Liver (tissue), 7 donors: ENCODE measurements at regions not wholly inside any gene's neighbourhood (a gene's known extent, or its start where the extent isn't known, plus 50 kb on each side); places are given as distances from the start of the nearest gene placed in this dataset.
A peak's percentile ranks its signal among the peaks of the same experiment; 100 is the strongest.
"Not testable (repeated sequence)": the region's sequence is repeated elsewhere in the genome, so short reads cannot be mapped to it uniquely, and the experiment has no call there.

Source experiments
- DNase-seq: peaks from one replicate; pipeline ENCODE4 v3.0.0-alpha.2; 2017; ENCODE audit warnings: low spot score
- H3K27ac ChIP-seq, 2 donors: one replicate each; pipeline ENCODE4 v1.7.0; 2013; ENCODE audit warnings: inconsistent platforms in 2 of 2, low read length in 2 of 2, control low read depth in 1 of 2, low read depth in 1 of 2, mild to moderate bottlenecking in 1 of 2
- H3K27me3 ChIP-seq, 4 donors: one replicate each; pipeline versions ENCODE4 v1.6.1 to v1.7.0; 2013; ENCODE audit warnings: low read length in 3 of 4, inconsistent platforms in 1 of 4, mild to moderate bottlenecking in 1 of 4, moderate library complexity in 1 of 4; ENCODE audit not compliant: control insufficient read depth in 4 of 4, insufficient read depth in 4 of 4
- H3K36me3 ChIP-seq, 4 donors: one replicate each; pipeline versions ENCODE4 v1.6.1 to v1.7.0; 2013; ENCODE audit warnings: low read length in 3 of 4, mild to moderate bottlenecking in 3 of 4, low read depth in 1 of 4, moderate library complexity in 1 of 4; ENCODE audit not compliant: control insufficient read depth in 4 of 4, insufficient read depth in 3 of 4
- H3K4me1 ChIP-seq, 4 donors: one replicate each; pipeline versions ENCODE4 v1.6.1 to v1.7.0; 2013; ENCODE audit warnings: low read length in 3 of 4, mild to moderate bottlenecking in 3 of 4, moderate library complexity in 1 of 4; ENCODE audit not compliant: control insufficient read depth in 4 of 4, insufficient read depth in 4 of 4
- H3K4me3 ChIP-seq, 3 donors: one replicate each; pipeline versions ENCODE4 v1.6.1 to v1.7.0; 2013; ENCODE audit warnings: low read length in 3 of 3, control low read depth in 1 of 3, low read depth in 1 of 3, mild to moderate bottlenecking in 1 of 3
- H3K9ac ChIP-seq, 2 donors: one replicate each; pipeline ENCODE4 v1.7.0; 2013; ENCODE audit warnings: low read length in 2 of 2, mild to moderate bottlenecking in 2 of 2, moderate library complexity in 2 of 2, control low read depth in 1 of 2, low read depth in 1 of 2
- H3K9me3 ChIP-seq, 4 donors: one replicate each; pipeline versions ENCODE4 v1.6.1 to v1.7.0; 2013; ENCODE audit warnings: low read length in 3 of 4; ENCODE audit not compliant: control insufficient read depth in 4 of 4
- EGR1 ChIP-seq, 2 donors: IDR thresholded peaks; 2 replicates each; pipeline ENCODE4 v1.6.1; 2016 to 2018; ENCODE audit warnings: antibody characterized with exemption in 2 of 2, low read depth in 2 of 2
- GABPA ChIP-seq, 2 donors: IDR thresholded peaks in 1 of 2; conservative IDR thresholded peaks in 1 of 2; 2 replicates each; pipeline ENCODE4 v1.6.1; 2016; ENCODE audit warnings: antibody characterized with exemption in 2 of 2, mild to moderate bottlenecking in 1 of 2, moderate library complexity in 1 of 2
- HNF4A ChIP-seq, 2 donors: conservative IDR thresholded peaks; 2 replicates each; pipeline ENCODE4 v1.6.1; 2016; ENCODE audit warnings: antibody characterized with exemption in 2 of 2, mild to moderate bottlenecking in 2 of 2
- JUND ChIP-seq, 2 donors: IDR thresholded peaks; 2 replicates each; pipeline ENCODE4 v1.6.1; 2016; ENCODE audit warnings: antibody characterized with exemption in 2 of 2
- RXRA ChIP-seq, 2 donors: IDR thresholded peaks; 2 replicates each; pipeline ENCODE4 v1.6.1; 2017 to 2018; ENCODE audit warnings: antibody characterized with exemption in 2 of 2, mild to moderate bottlenecking in 1 of 2
- SP1 ChIP-seq: IDR thresholded peaks from 2 replicates; pipeline ENCODE4 v1.6.1; 2018; ENCODE audit warnings: antibody characterized with exemption, mild to moderate bottlenecking
- WGBS: extraction: QIAGEN DNeasy Blood & Tissue Kit; methylation state at CpG from one replicate; pipeline ENCODE4 v1.1.7; 2013; 5-methylcytosine and 5-hydroxymethylcytosine counted together
- TF ChIP-seq, protein P1 (sequence below): IDR thresholded peaks from 2 replicates; pipeline ENCODE4 v1.6.1; 2016; ENCODE audit warnings: antibody characterized with exemption
- TF ChIP-seq, protein P2 (sequence below): IDR thresholded peaks from 2 replicates; pipeline ENCODE4 v1.6.1; 2016; ENCODE audit warnings: antibody characterized with exemption
- donor health status: healthy.
- donor health status: healthy.
- donor health status: healthy.
- donor health status: healthy.

- H3K4me1 ChIP-seq = no peaks in the 10 kb centered on the region
- no peak overlapping the region for H3K9ac ChIP-seq
- no peaks in the 10 kb centered on the region for H3K36me3 ChIP-seq
- no peak for TF ChIP-seq JUND (IDR thresholded peaks at IDR 0.05)
- peak in 1 of 2 donors; percentile 8 for TF ChIP-seq HNF4A (conservative IDR thresholded peaks at IDR 0.05)
- no peaks in the 10 kb centered on the region for H3K9me3 ChIP-seq
- no peaks in the 10 kb centered on the region for H3K27me3 ChIP-seq
- DNase-seq = no peak
- H3K4me3 ChIP-seq = no peak overlapping the region
- WGBS = 45% methylated on average over 2 of the region's 2 CpGs
- H3K27ac ChIP-seq = no peak overlapping the region
Observed at GRCh38 chr7:106757846-106758245, 96.9 kb upstream of the CCDC71L start.

DNA sequence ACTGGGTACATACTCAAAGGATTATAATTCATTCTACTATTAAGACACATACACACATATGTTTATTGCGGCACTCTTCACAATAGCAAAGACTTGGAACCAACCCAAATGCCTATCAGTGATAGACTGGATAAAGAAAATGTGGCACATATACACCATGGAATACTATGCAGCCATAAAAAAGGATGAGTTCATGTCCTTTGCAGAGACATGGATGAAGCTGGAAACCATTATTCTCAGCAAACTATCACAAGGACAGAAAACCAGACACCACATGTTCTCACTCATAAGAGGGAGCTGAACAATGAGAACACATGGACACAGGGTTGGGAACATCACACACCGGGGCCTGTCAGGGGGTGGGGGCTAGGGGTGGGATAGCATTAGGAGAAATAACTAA, 101.9 kb upstream of the CCDC71L start:
- not testable (repeated sequence) for H3K36me3 ChIP-seq, H3K27me3 ChIP-seq, H3K4me3 ChIP-seq, H3K9me3 ChIP-seq, H3K4me1 ChIP-seq, H3K27ac ChIP-seq, H3K9ac ChIP-seq, DNase-seq
- over 99% methylated on average over 2 of the region's 2 CpGs for WGBS

DNA sequence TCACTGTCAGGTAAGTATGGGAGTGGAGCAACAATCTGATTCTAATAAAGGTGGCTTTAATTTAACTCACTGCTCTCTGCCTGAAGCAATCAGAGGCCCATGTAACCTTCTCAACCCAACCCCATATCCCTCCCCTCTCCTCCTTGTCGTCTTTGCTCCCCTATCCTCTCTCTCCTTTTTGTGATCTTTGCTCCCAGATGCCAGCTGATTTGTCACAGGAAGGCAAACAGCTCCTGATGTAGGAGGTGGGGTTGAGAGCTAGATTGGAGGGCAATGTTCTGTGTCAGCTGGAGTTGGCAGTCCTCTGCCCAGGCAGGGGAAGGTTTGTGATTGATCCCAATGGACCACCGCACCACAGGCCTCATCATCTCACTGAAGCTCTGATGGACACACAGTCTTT, 101.4 kb upstream of the PIK3CG start:
- DNase-seq = no peak
- WGBS = 60% methylated on average over 2 of the region's 2 CpGs
- H3K9me3 ChIP-seq = no peaks in the 10 kb centered on the region
- H3K4me3 ChIP-seq = no peak overlapping the region
- H3K27me3 ChIP-seq = no peaks in the 10 kb centered on the region
- no peak overlapping the region for H3K9ac ChIP-seq
- H3K27ac ChIP-seq = no peak overlapping the region
- no peak for TF ChIP-seq JUND (IDR thresholded peaks at IDR 0.05)
- TF ChIP-seq HNF4A (conservative IDR thresholded peaks at IDR 0.05) = peak; percentile 16 to 24
- no peaks in the 10 kb centered on the region for H3K4me1 ChIP-seq
- no peaks in the 10 kb centered on the region for H3K36me3 ChIP-seq

- 95% methylated on average over 5 of the region's 5 CpGs for WGBS
- Histone ChIP-seq H3K9ac (no peak overlapping the region), H3K4me3 (no peak overlapping the region), H3K36me3 (no peaks in the 10 kb centered on the region), H3K27ac (no peak overlapping the region), H3K27me3 (no peaks in the 10 kb centered on the region), H3K9me3 (no peaks in the 10 kb centered on the region), H3K4me1 (no peaks in the 10 kb centered on the region)
- TF ChIP-seq EGR1 (IDR thresholded peaks at IDR 0.05; ENCODE audit: low read depth in 2 of 2) (no peak), SP1 (no peak)
- TF ChIP-seq, protein P1, sequence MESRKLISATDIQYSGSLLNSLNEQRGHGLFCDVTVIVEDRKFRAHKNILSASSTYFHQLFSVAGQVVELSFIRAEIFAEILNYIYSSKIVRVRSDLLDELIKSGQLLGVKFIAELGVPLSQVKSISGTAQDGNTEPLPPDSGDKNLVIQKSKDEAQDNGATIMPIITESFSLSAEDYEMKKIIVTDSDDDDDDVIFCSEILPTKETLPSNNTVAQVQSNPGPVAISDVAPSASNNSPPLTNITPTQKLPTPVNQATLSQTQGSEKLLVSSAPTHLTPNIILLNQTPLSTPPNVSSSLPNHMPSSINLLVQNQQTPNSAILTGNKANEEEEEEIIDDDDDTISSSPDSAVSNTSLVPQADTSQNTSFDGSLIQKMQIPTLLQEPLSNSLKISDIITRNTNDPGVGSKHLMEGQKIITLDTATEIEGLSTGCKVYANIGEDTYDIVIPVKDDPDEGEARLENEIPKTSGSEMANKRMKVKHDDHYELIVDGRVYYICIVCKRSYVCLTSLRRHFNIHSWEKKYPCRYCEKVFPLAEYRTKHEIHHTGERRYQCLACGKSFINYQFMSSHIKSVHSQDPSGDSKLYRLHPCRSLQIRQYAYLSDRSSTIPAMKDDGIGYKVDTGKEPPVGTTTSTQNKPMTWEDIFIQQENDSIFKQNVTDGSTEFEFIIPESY = no peak
- no peak for DNase-seq
Observed at GRCh38 chr7:106765727-106766355, 99.2 kb upstream of the PIK3CG start.

GRCh38 chr7:106766551-106766950, 98.5 kb upstream of the PIK3CG start:
- Histone ChIP-seq H3K27me3 (no peaks in the 10 kb centered on the region), H3K9ac (no peak overlapping the region), H3K9me3 (no peaks in the 10 kb centered on the region), H3K4me3 (no peak overlapping the region), H3K27ac (no peak overlapping the region), H3K36me3 (no peaks in the 10 kb centered on the region), H3K4me1 (no peaks in the 10 kb centered on the region)
- WGBS = 76% methylated on average over 2 of the region's 2 CpGs
- DNase-seq = no peak
- TF ChIP-seq GABPA (IDR thresholded peaks at IDR 0.05 in 1 of 2, conservative IDR thresholded peaks at IDR 0.05 in 1 of 2) = no peak
- no peak for TF ChIP-seq JUND (IDR thresholded peaks at IDR 0.05)
- TF ChIP-seq, protein P2, sequence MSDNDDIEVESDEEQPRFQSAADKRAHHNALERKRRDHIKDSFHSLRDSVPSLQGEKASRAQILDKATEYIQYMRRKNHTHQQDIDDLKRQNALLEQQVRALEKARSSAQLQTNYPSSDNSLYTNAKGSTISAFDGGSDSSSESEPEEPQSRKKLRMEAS = no peak
- TF ChIP-seq RXRA (IDR thresholded peaks at IDR 0.05) = no peak
